GDM1 (cell line): ENCODE measurements at regions not wholly inside any gene's neighbourhood (a gene's known extent, or its start where the extent isn't known, plus 50 kb on each side); places are given as distances from the start of the nearest gene placed in this dataset.
"Not testable (repeated sequence)": the region's sequence is repeated elsewhere in the genome, so short reads cannot be mapped to it uniquely, and the experiment has no call there.

ENCODE experiments used
- DNase-seq: peaks from one replicate; lab custom pipeline; 2025; lab: John Stamatoyannopoulos, UW

DNA sequence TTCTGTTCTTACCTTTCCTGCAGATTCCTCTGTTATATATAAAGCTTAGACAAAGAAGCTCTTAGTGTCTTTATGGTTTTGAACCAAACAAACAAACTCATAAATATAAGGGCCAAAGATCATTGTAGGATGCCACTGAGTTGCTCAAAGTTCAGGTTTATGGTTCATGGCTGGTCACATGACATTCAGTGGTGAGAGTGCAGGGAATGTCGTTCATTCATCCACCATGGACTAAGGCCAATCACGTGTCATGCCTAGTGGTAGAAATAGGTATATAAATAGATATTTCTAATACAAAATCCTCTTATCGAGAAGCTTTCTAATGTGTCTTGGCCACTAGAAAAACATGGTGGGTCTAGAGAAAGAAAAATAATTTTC lies 119.4 kb downstream of the GATA3 start:
- DNase-seq = no peak

DNA sequence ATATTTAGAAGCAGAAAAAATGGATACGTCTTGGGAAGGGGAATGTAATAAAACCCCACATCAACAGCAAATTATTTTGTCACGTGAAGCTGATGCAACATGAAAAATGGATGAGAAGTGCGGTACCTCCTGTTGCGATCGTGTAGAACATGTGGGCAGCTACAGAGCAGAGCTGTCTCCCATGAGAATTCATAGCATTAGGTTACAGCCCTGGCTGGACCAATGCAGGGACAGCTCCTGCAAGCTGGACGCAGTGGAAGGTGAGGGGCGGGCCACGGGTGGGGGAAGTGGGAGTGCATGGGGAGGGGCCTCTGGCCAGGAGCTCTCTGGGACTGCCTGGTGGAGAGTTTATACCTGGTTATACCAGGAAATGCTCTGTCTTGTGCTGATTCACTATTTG lies 120.3 kb downstream of the GATA3 start:
- DNase-seq = no peak

GRCh38 chr10:8177526-8177925 lies 123.0 kb downstream of the GATA3 start:
- DNase-seq = not testable (repeated sequence)

DNA sequence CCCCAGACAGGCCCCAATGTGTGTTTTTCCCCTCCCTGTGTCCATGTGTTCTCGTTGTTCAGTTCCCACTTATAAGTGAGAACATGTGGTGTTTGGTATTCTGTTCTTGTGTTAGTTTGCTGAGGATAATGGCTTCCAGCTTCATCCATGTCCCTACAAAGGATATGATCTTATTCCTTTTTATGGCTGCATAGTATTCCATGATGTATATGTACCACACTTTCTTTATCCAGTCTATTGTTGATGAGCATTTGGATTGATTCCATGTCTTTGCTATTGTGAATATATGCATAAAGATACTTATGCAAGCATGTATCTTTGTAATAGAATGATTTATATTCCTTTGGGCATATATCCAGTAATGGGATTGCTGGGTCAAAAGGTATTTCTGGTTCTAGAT lies 125.3 kb downstream of the GATA3 start:
- DNase-seq = not testable (repeated sequence)

GRCh38 chr10:8180360-8181109 lies 126.0 kb downstream of the GATA3 start:
- no peak for DNase-seq

GRCh38 chr10:8181496-8182157 lies 127.1 kb downstream of the GATA3 start:
- DNase-seq = no peak

GRCh38 chr10:8182806-8183205 lies 128.3 kb downstream of the GATA3 start:
- no peak for DNase-seq

- no peak for DNase-seq
Measured at GRCh38 chr10:8183241-8183704, 128.8 kb downstream of the GATA3 start.

GRCh38 chr10:8187171-8187666 lies 132.7 kb downstream of the GATA3 start:
- DNase-seq = no peak

GRCh38 chr10:8189458-8189857 lies 135.0 kb downstream of the GATA3 start:
- no peak for DNase-seq

DNA sequence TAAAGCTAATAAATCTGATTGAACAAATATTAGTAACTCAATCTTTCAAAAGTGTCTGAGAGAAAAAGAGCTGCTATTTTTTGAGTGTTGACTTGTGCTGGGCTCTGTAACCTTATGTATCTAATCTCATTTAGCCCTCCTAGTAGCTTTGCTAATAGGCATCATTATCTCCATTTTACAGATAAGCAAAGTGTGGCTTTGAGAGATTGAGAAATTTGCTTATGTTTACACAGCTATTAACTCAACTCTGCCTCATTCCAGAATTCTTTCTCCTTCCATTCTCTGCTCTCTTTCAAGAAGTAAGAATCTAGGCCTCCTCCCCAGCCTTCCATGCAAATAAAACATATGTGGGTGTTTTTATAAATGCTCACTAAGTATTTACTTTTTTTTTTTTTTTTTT lies 137.8 kb downstream of the GATA3 start:
- no peak for DNase-seq

DNA sequence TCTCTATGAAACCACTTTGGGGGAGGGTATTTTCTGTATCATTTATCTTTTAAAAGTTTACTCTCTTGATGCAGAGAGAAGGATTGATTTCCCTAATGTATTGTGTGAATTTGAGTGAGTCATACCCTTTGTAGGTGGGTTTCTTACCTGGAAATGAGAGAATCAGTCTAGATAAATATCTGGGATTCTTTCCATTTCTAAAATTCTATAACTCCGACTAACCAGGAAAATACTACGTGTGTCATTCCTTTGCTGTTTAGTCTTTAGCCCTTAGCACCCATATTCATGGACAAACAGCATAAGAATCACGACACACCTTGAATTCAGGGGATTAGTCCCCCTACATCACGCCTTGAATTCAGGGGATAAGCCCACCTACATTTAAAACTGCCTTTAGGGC lies 139.1 kb downstream of the GATA3 start:
- no peak for DNase-seq

GRCh38 chr10:8194050-8194449 lies 139.6 kb downstream of the GATA3 start:
- DNase-seq = no peak

DNA sequence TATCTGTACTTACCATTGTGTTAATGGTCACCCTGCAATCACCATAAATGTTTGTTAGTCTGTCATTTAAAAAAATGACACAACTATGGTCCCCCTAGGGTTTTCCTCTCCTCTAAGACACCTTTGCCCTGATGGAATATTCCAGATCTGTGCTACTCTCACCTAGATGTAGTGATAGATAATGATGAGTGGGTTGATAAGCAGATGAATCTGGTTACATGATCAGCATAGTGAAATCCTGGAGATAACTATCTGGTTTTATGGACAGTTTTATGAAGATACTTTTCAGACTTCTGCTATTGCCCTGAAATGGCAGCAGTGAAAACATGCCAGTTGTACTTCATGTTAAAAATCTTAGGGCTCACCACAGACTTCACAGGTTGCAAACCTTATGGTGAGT lies 152.4 kb downstream of the GATA3 start:
- no peak for DNase-seq

DNA sequence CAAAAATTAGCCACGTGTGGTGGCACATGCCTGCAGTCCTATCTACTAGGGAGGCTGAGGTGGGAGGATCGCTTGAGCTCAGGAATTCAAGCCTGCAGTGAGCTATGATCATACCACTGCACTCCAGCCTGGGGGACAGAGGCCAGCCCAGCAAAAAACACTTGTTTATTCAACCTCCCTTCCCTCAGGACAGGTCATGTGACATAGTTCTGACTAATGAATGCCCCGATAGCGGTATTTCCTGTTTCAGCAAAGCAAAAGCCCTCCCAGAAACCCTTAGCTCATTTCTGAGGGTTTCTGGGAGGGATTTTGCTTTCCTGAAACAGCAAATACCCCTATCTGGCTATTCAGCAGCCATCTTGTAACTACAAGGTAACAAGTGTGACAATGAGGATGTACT lies 157.1 kb downstream of the GATA3 start:
- no peak for DNase-seq

- no peak for DNase-seq
Measured at GRCh38 chr10:8213735-8214134, 159.2 kb downstream of the GATA3 start.

DNA sequence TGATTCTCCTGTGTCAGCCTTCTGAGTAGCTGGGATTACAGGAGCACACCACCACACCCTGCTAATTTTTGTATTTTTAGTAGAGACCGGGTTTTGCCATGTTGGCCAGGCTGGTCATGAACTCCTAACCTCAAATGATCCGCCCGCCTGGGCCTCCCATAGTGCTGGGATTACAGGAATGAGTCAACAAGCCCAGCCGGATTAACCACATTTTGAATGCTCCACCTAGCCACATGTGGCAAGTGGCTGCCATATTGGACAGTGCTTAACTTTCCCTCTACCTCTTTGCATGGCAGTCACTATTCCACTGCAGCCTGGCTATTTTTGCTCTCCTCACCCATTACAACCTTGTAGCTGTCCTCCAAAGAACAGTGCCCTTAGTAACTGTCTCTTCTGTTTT lies 160.1 kb downstream of the GATA3 start:
- DNase-seq = no peak

DNA sequence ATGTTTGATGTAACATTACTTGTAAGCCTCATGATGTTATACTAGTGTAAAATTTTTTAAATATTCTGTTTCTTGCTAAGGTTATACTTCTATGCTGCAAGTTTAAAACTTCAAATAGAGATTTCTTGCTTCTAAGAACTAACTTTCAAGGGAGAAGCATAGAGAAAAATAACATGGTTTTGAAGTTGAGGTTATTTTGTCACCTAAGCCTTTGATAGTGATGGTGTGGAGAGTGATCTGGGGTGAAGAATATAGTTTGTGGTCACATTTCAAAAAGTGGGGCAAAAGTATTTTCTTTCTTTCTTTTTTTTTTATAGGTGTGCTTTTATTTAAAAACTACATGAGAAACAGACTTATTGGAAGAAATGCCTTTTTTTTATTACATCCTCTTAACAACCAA lies 162.4 kb downstream of the GATA3 start:
- DNase-seq = no peak

GRCh38 chr10:8221451-8221850 lies 167.0 kb downstream of the GATA3 start:
- DNase-seq = no peak

GRCh38 chr10:8224591-8224990 lies 170.1 kb downstream of the GATA3 start:
- DNase-seq = no peak

DNA sequence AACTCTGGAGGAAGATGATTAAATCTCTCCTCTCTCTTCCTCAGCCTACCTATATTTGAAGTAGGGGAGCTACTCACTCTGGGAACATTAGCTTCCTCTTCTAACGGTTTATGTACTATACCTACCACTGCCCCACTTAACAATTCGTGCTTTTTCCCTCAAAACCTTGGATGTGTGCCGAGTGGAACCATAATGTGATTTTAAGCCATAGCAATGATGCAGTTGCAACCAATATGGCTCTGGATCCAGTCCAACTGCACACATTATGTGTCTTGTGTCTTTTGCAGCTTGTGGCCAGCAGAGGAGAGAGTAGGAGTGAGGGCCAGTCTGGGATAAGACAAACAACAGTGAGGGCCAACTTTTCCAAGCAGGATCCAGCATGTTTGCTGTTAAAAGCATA lies 170.7 kb downstream of the GATA3 start:
- no peak for DNase-seq

DNA sequence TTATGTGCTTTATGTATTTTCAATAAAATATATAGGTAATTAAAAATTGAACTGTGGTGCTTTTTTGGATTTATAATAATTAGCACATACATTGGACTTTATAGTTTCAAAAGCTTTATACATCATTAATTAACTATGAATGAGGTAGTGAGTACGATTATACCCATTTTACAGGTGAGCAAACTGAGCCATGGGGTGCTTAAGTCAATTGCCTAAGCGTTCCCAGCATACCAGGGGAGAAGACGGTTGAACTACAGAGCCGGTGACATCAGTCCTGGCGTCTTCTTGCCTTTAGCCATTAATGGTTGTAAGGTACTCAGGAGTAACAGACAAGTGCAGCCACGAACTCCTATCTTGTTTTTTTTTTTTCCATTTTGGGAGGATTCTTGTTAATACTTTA lies 172.8 kb downstream of the GATA3 start:
- no peak for DNase-seq

DNA sequence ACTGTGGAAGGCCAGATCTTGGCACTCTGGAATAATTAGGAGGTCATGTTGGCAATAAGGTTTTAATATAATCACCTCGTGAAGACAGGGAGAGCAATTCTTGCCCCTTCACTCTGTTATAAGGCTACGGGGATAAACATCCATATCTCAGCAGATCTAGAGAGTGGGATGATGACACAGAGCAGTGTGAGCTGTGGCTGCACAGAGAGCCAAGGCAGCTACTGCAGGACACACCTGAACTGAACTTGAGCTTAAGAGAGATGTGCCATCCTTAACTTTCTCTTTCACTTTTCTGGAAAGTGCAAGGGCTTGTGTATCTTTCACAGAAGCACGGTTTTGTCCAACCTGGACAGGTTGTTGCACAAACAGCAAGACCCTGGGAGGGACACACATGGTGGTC lies 174.7 kb downstream of the GATA3 start:
- DNase-seq = no peak

DNA sequence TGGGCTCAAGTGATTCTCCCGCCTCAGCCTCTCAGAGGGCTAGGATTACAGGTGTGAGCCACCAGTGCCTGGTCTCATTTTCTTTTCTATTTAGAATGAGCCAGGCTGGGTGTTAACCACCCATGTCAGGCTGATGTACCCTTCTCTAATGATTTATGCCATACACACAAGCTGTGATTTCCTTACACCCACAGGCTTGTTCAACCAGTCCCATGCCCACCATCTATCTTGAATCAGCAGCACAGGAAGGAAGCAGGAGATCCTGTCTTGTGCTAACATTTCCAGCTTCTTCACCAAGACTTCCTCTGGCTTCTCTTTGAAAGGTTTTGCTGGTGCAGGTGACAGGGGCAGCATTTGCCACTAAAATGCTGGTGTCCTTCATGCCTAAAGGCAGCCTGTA lies 176.4 kb downstream of the GATA3 start:
- no peak for DNase-seq
